ENCODE measurements at regions not wholly inside any gene's neighbourhood (a gene's known extent, or its start where the extent isn't known, plus 50 kb on each side); places are given as distances from the start of the nearest gene placed in this dataset.

DNA sequence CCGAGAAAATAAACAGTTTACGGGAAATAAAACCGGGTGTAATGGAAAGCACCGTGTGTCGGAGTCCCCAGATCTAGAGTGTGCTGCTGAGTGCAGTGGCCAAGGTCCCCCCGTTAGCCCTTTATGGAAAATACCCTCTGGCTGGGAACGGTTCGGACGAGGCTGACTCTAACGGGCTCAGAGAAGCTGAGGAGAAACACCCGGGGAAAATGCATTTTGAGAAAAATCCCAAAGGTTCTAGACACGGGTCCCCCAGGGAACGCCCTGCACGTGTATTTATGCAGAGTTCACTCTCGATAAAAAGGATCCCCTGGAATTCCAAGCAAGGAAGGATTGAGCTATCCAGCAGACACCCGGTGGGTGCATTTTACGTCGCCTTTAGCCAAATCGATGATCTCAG is 177.2 kb downstream of the CRLF2 start:
- TF ChIP-seq, protein P1, sequence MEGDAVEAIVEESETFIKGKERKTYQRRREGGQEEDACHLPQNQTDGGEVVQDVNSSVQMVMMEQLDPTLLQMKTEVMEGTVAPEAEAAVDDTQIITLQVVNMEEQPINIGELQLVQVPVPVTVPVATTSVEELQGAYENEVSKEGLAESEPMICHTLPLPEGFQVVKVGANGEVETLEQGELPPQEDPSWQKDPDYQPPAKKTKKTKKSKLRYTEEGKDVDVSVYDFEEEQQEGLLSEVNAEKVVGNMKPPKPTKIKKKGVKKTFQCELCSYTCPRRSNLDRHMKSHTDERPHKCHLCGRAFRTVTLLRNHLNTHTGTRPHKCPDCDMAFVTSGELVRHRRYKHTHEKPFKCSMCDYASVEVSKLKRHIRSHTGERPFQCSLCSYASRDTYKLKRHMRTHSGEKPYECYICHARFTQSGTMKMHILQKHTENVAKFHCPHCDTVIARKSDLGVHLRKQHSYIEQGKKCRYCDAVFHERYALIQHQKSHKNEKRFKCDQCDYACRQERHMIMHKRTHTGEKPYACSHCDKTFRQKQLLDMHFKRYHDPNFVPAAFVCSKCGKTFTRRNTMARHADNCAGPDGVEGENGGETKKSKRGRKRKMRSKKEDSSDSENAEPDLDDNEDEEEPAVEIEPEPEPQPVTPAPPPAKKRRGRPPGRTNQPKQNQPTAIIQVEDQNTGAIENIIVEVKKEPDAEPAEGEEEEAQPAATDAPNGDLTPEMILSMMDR (IDR thresholded peaks at IDR 0.05): no peak
- TF ChIP-seq POLR2A (IDR thresholded peaks at IDR 0.05): no peak

Data from adrenal gland (tissue), 5 donors.